OCI-LY7 (cell line): ENCODE measurements at regions not wholly inside any gene's neighbourhood (a gene's known extent, or its start where the extent isn't known, plus 50 kb on each side); places are given as distances from the start of the nearest gene placed in this dataset.

Source experiments
- BruUV-seq: library from RNA; stranded (reverse); fragments of 400-500 nt; replicated peaks from 2 replicates; lab custom pipeline; 2021; lab: Mats Ljungman, UMichigan
- CTCF ChIA-PET: fragments of 300-600 bp; sonication (Branson Sonifier 250); formaldehyde crosslinking; loops from one replicate; lab custom pipeline; 2022; ENCODE audit warnings: antibody characterized with exemption; ENCODE audit not compliant: unreplicated experiment; lab: Charles Lee
- POLR2A ChIA-PET: fragments of 300-600 bp; sonication (Branson Sonifier 250); formaldehyde crosslinking; loops from one replicate; lab custom pipeline; 2022; ENCODE audit warnings: antibody characterized with exemption; lab: Charles Lee
- DNase-seq: peaks from one replicate; pipeline ENCODE4 v3.0.0-alpha.2; 2015; ENCODE audit warnings: low spot score
- H2AFZ ChIP-seq: fragments of 200-600 bp; sonication (generic), shearing (Covaris generic); 2 replicates; pipeline ENCODE4 v1.6.1; 2014; ENCODE audit warnings: mild to moderate bottlenecking, antibody characterized with exemption, low read length, moderate library complexity
- H3K27ac ChIP-seq: fragments of 200-600 bp; sonication (generic); 2 replicates; pipeline ENCODE4 v1.5.1; 2014; ENCODE audit warnings: mixed run types, low read depth, mild to moderate bottlenecking, moderate library complexity, low read length, inconsistent platforms; ENCODE audit not compliant: poor library complexity, severe bottlenecking
- H3K36me3 ChIP-seq: fragments of 200-600 bp; sonication (generic); 2 replicates; pipeline ENCODE4 v1.6.1; 2014; ENCODE audit warnings: mild to moderate bottlenecking, antibody characterized with exemption, low read length, moderate library complexity, mixed read lengths; ENCODE audit not compliant: insufficient read depth
- H3K4me1 ChIP-seq: fragments of 200-600 bp; sonication (generic); 2 replicates; pipeline ENCODE4 v1.5.1; 2014; ENCODE audit warnings: mild to moderate bottlenecking, low read length; ENCODE audit not compliant: insufficient read depth, poor library complexity, severe bottlenecking
- H3K4me2 ChIP-seq: fragments of 200-600 bp; sonication (generic); 2 replicates; pipeline ENCODE4 v1.6.1; 2014; ENCODE audit warnings: mild to moderate bottlenecking, low read length
- H3K4me3 ChIP-seq: fragments of 200-600 bp; sonication (generic); 2 replicates; pipeline ENCODE4 v1.5.1; 2014; ENCODE audit warnings: mild to moderate bottlenecking, low read depth, low read length; ENCODE audit not compliant: poor library complexity, severe bottlenecking
- H3K79me2 ChIP-seq: fragments of 200-600 bp; sonication (generic); 2 replicates; pipeline ENCODE4 v1.6.1; 2016; ENCODE audit warnings: low read depth, mild to moderate bottlenecking, low read length, moderate library complexity, mixed read lengths; ENCODE audit not compliant: insufficient read depth
- H3K9me2 ChIP-seq: fragments of 200-600 bp; sonication (generic); 2 replicates; pipeline ENCODE4 v1.6.1; 2016; ENCODE audit warnings: mild to moderate bottlenecking, low read length, mixed read lengths; ENCODE audit not compliant: insufficient read depth
- H3K9me3 ChIP-seq: fragments of 200-600 bp; sonication (generic); 2 replicates; pipeline ENCODE4 v1.6.1; 2014; ENCODE audit warnings: mild to moderate bottlenecking, mixed run types, low read length, mixed read lengths
- H4K20me1 ChIP-seq: fragments of 200-600 bp; sonication (generic); 2 replicates; pipeline ENCODE4 v1.6.1; 2014; ENCODE audit warnings: mild to moderate bottlenecking, antibody characterized with exemption, low read length, moderate library complexity, mixed read lengths; ENCODE audit not compliant: insufficient read depth
- EZH2phosphoT487 ChIP-seq: fragments of 200-600 bp; sonication (generic); IDR thresholded peaks from 2 replicates; pipeline ENCODE4 v1.6.1; 2018; ENCODE audit warnings: low read depth, borderline replicate concordance, mild to moderate bottlenecking, mixed run types, antibody characterized with exemption, low read length, moderate library complexity, mixed read lengths
- intact Hi-C: fragments of 100-400 bp; cut with micrococcal nuclease; formaldehyde crosslinking; loops from one replicate; pipeline ENCODE4 v1.10.0; 2022; ENCODE audit not compliant: unreplicated experiment
- TF ChIP-seq, protein P1 (sequence below): fragments of 200-600 bp; sonication (generic); conservative IDR thresholded peaks from 2 replicates; pipeline ENCODE4 v1.5.1; 2014; ENCODE audit warnings: mild to moderate bottlenecking, antibody characterized with exemption, low read length, moderate library complexity, mixed read lengths

DNA sequence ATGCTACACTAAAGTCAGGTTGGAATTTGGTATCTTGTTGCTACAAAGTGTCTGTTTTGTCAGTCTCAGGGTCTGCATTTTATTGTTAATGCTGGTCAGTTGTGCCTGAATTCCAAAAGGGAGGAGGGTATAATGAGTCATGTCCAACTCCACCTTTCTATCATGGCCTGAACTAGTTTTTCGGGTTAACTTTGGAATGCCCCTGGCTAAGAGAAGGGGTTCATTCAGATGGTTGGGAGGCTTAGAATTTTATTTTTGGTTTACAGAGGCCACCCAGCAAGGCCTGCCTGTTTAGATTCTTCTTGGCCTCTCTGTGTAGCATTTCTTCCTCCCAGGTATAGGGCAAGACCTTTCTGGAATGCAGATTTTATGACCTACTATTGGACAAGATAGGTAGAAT is 93.2 kb downstream of the SKIDA1 start:
- BruUV-seq = no TSS peak
- no peaks in the 10 kb centered on the region for H3K36me3 ChIP-seq
- no peaks in the 10 kb centered on the region for H3K79me2 ChIP-seq
- ChIA-PET CTCF (no interaction called here), POLR2A (no interaction called here)
- no peaks in the 10 kb centered on the region for H3K4me1 ChIP-seq
- no peaks in the 10 kb centered on the region for H3K9me2 ChIP-seq
- TF ChIP-seq, protein P1, sequence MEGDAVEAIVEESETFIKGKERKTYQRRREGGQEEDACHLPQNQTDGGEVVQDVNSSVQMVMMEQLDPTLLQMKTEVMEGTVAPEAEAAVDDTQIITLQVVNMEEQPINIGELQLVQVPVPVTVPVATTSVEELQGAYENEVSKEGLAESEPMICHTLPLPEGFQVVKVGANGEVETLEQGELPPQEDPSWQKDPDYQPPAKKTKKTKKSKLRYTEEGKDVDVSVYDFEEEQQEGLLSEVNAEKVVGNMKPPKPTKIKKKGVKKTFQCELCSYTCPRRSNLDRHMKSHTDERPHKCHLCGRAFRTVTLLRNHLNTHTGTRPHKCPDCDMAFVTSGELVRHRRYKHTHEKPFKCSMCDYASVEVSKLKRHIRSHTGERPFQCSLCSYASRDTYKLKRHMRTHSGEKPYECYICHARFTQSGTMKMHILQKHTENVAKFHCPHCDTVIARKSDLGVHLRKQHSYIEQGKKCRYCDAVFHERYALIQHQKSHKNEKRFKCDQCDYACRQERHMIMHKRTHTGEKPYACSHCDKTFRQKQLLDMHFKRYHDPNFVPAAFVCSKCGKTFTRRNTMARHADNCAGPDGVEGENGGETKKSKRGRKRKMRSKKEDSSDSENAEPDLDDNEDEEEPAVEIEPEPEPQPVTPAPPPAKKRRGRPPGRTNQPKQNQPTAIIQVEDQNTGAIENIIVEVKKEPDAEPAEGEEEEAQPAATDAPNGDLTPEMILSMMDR = no peak
- no peak for TF ChIP-seq EZH2phosphoT487
- no peak overlapping the region for H3K27ac ChIP-seq
- H4K20me1 ChIP-seq = no peaks in the 10 kb centered on the region
- no peaks in the 10 kb centered on the region for H3K9me3 ChIP-seq
- no peak overlapping the region for H3K4me3 ChIP-seq
- H3K4me2 ChIP-seq = no peak overlapping the region
- intact Hi-C loops = no loop called here
- no peak for DNase-seq
- H2AFZ ChIP-seq = no peak overlapping the region

GRCh38 chr10:21431799-21432198 is 93.7 kb downstream of the SKIDA1 start:
- H2AFZ ChIP-seq = no peak overlapping the region
- BruUV-seq = no TSS peak
- TF ChIP-seq, protein P1 = no peak
- no peak for TF ChIP-seq EZH2phosphoT487

GRCh38 chr10:21427804-21428481 is 97.5 kb downstream of the SKIDA1 start:
- Histone ChIP-seq H3K36me3 (no peaks in the 10 kb centered on the region), H3K4me1 (no peaks in the 10 kb centered on the region), H3K9me3 (no peaks in the 10 kb centered on the region), H3K79me2 (no peaks in the 10 kb centered on the region), H3K4me3 (no peak overlapping the region), H3K27ac (no peak overlapping the region), H3K9me2 (no peaks in the 10 kb centered on the region), H4K20me1 (no peaks in the 10 kb centered on the region), H2AFZ (no peak overlapping the region), H3K4me2 (no peak overlapping the region)
- BruUV-seq = no TSS peak
- POLR2A ChIA-PET = interaction anchor here (0.6 kb wide), 1 partner anchor 192 kb away, joined by 5 read pairs; no protein-coding TSS in a partner anchor
- no peak for TF ChIP-seq EZH2phosphoT487
- TF ChIP-seq, protein P1 = no peak
- CTCF ChIA-PET = no interaction called here
- intact Hi-C loops = no loop called here
- no peak for DNase-seq

More at GRCh38 chr10:21431799-21432198, 93.7 kb downstream of the SKIDA1 start:
- no peaks in the 10 kb centered on the region for H3K9me2 ChIP-seq
- no peak overlapping the region for H3K27ac ChIP-seq
- H3K9me3 ChIP-seq = no peaks in the 10 kb centered on the region
- no peaks in the 10 kb centered on the region for H3K79me2 ChIP-seq
- intact Hi-C loops = no loop called here
- H3K36me3 ChIP-seq = no peaks in the 10 kb centered on the region
- H3K4me2 ChIP-seq = no peak overlapping the region
- no peaks in the 10 kb centered on the region for H3K4me1 ChIP-seq
- H4K20me1 ChIP-seq = no peaks in the 10 kb centered on the region
- CTCF ChIA-PET = no interaction called here
- no peak overlapping the region for H3K4me3 ChIP-seq
- POLR2A ChIA-PET = interaction anchor here (0.7 kb wide), 1 partner anchor 40 kb away, joined by 3 read pairs; no protein-coding TSS in a partner anchor
- DNase-seq = no peak
